HG03175 (cell line): ENCODE measurements at regions not wholly inside any gene's neighbourhood (a gene's known extent, or its start where the extent isn't known, plus 50 kb on each side); places are given as distances from the start of the nearest gene placed in this dataset.

Experiments used
- ATAC-seq: cut with Tn5 transposase; IDR thresholded peaks from one replicate; pipeline ENCODE4 v1.9.1; 2021; ENCODE audit warnings: mild to moderate bottlenecking, moderate library complexity; ENCODE audit not compliant: unreplicated experiment

GRCh38 chr5:71988808-71989207 is 118.5 kb upstream of the MAP1B start:
- ATAC-seq = no peak

GRCh38 chr5:71993600-71993999 is 113.7 kb upstream of the MAP1B start:
- no peak for ATAC-seq

- ATAC-seq = no peak
These were observed 110.5 kb upstream of the MAP1B start for GRCh38 chr5:71996789-71997188.

- no peak for ATAC-seq
These were observed 108.5 kb upstream of the MAP1B start for GRCh38 chr5:71998746-71999145.

- no peak for ATAC-seq
These were observed 106.6 kb upstream of the MAP1B start for GRCh38 chr5:72000707-72001106.

GRCh38 chr5:72005671-72006070 is 101.6 kb upstream of the MAP1B start:
- no peak for ATAC-seq

- no peak for ATAC-seq
These were observed 100.9 kb upstream of the MAP1B start for GRCh38 chr5:72006361-72006760.

- ATAC-seq = no peak
These were observed 99.8 kb upstream of the MAP1B start for GRCh38 chr5:72007336-72008111.

GRCh38 chr5:72009280-72009679 is 98.0 kb upstream of the MAP1B start:
- ATAC-seq = no peak

- ATAC-seq = no peak
These were observed 96.8 kb upstream of the MAP1B start for GRCh38 chr5:72010430-72010829.

- no peak for ATAC-seq
These were observed 94.4 kb upstream of the MAP1B start for GRCh38 chr5:72012906-72013305.

- ATAC-seq = no peak
These were observed 93.3 kb upstream of the MAP1B start for GRCh38 chr5:72013766-72014624.

GRCh38 chr5:72015103-72015548 is 92.1 kb upstream of the MAP1B start:
- ATAC-seq = no peak

- ATAC-seq = no peak
These were observed 89.0 kb upstream of the MAP1B start for GRCh38 chr5:72018143-72018803.

- no peak for ATAC-seq
These were observed 86.9 kb upstream of the MAP1B start for GRCh38 chr5:72020161-72020983.

GRCh38 chr5:72021651-72022357 is 85.5 kb upstream of the MAP1B start:
- no peak for ATAC-seq

- no peak for ATAC-seq
These were observed 78.9 kb upstream of the MAP1B start for GRCh38 chr5:72028382-72028781.

- ATAC-seq = no peak
These were observed 77.0 kb upstream of the MAP1B start for GRCh38 chr5:72030237-72030636.

GRCh38 chr5:72032788-72033187 is 74.5 kb upstream of the MAP1B start:
- ATAC-seq = no peak

- no peak for ATAC-seq
These were observed 72.5 kb upstream of the MAP1B start for GRCh38 chr5:72034770-72035169.
